ENCODE measurements at regions not wholly inside any gene's neighbourhood (a gene's known extent, or its start where the extent isn't known, plus 50 kb on each side); places are given as distances from the start of the nearest gene placed in this dataset.

- Histone ChIP-seq H3K4me3 (no peak overlapping the region), H3K4me1 (no peaks in the 10 kb centered on the region), H3K27me3 (replicated peaks in 1 of 7) (no peaks in the 10 kb centered on the region), H3K27ac (no peak overlapping the region), H3K36me3 (no peaks in the 10 kb centered on the region), H3K9me3 (peaks cover 0 to under 1% (median 0%) of the 10 kb centered on the region in 8 donors)
- WGBS, 5 donors, result 84 to 94% (median 91%) methylated on average over 5 of the region's 5 CpGs
- DNase-seq, result no peak
- TF ChIP-seq POLR2AphosphoS5 (IDR thresholded peaks at IDR 0.05), result no peak
- TF ChIP-seq POLR2A (IDR thresholded peaks at IDR 0.05), result no peak
- no peak for TF ChIP-seq CTCF (IDR thresholded peaks at IDR 0.05 in 8 of 11, conservative IDR thresholded peaks at IDR 0.05 in 3 of 11)
- intact Hi-C loops (cut with DNase I; ENCODE audit: low total_unique reads), result no loop called here
Measured at GRCh38 chr13:85347251-85347650, 452.0 kb downstream of the SLITRK6 start.

- Histone ChIP-seq H3K9me3 (peaks cover 0 to 13% (median 0%) of the 10 kb centered on the region in 8 donors), H3K27ac (no peak overlapping the region), H3K4me3 (no peak overlapping the region), H3K36me3 (no peaks in the 10 kb centered on the region), H3K4me1 (no peaks in the 10 kb centered on the region), H3K27me3 (replicated peaks in 1 of 7) (no peaks in the 10 kb centered on the region)
- intact Hi-C loops (cut with DNase I; ENCODE audit: low total_unique reads), result no loop called here
- no peak for DNase-seq
- TF ChIP-seq POLR2AphosphoS5 (IDR thresholded peaks at IDR 0.05) (no peak), POLR2A (IDR thresholded peaks at IDR 0.05) (no peak)
- 72 to 81% (median 76%) methylated on average over 4 of the region's 4 CpGs for WGBS, 5 donors
Measured at GRCh38 chr13:85334187-85334586, 465.0 kb downstream of the SLITRK6 start.

GRCh38 chr13:85333506-85334020 is 465.7 kb downstream of the SLITRK6 start:
- no peaks in the 10 kb centered on the region for H3K4me1 ChIP-seq
- H3K4me3 ChIP-seq, result no peak overlapping the region
- DNase-seq, result no peak
- peaks cover 0 to 8% (median 0%) of the 10 kb centered on the region in 8 donors for H3K9me3 ChIP-seq
- no peak for TF ChIP-seq POLR2AphosphoS5 (IDR thresholded peaks at IDR 0.05)
- TF ChIP-seq POLR2A (IDR thresholded peaks at IDR 0.05), result no peak
- TF ChIP-seq CTCF (IDR thresholded peaks at IDR 0.05 in 8 of 11, conservative IDR thresholded peaks at IDR 0.05 in 3 of 11), result no peak
- no peak overlapping the region for H3K27ac ChIP-seq
- 30 to 44% (median 38%) methylated on average over 2 of the region's 2 CpGs for WGBS, 5 donors
- H3K27me3 ChIP-seq (replicated peaks in 1 of 7), result no peaks in the 10 kb centered on the region
- intact Hi-C loops (cut with DNase I; ENCODE audit: low total_unique reads), result no loop called here
- H3K36me3 ChIP-seq, result no peaks in the 10 kb centered on the region

- Histone ChIP-seq H3K4me3 (no peak overlapping the region), H3K4me1 (no peaks in the 10 kb centered on the region), H3K36me3 (no peaks in the 10 kb centered on the region), H3K27ac (no peak overlapping the region), H3K27me3 (replicated peaks in 1 of 7) (no peaks in the 10 kb centered on the region), H3K9me3 (peaks cover 0 to 4% (median 0%) of the 10 kb centered on the region in 8 donors)
- WGBS, 5 donors, result 86 to 98% (median 95%) methylated on average over 2 of the region's 2 CpGs
- intact Hi-C loops (cut with DNase I; ENCODE audit: low total_unique reads), result no loop called here
- TF ChIP-seq CTCF (IDR thresholded peaks at IDR 0.05 in 8 of 11, conservative IDR thresholded peaks at IDR 0.05 in 3 of 11), result no peak
- no peak for TF ChIP-seq POLR2AphosphoS5 (IDR thresholded peaks at IDR 0.05)
- TF ChIP-seq POLR2A (IDR thresholded peaks at IDR 0.05), result no peak
- DNase-seq, result no peak
Measured at GRCh38 chr13:85332615-85333014, 466.6 kb downstream of the SLITRK6 start.

GRCh38 chr13:85321734-85322133 is 477.5 kb downstream of the SLITRK6 start:
- intact Hi-C loops (cut with DNase I; ENCODE audit: low total_unique reads), result no loop called here
- no peak for DNase-seq
- H3K27me3 ChIP-seq (replicated peaks in 1 of 7), result no peaks in the 10 kb centered on the region
- TF ChIP-seq POLR2AphosphoS5 (IDR thresholded peaks at IDR 0.05) (no peak), CTCF (IDR thresholded peaks at IDR 0.05 in 8 of 11, conservative IDR thresholded peaks at IDR 0.05 in 3 of 11) (no peak), POLR2A (IDR thresholded peaks at IDR 0.05) (no peak)
- no peaks in the 10 kb centered on the region for H3K36me3 ChIP-seq
- H3K4me3 ChIP-seq, result no peak overlapping the region
- no peaks in the 10 kb centered on the region for H3K4me1 ChIP-seq
- H3K27ac ChIP-seq, result no peak overlapping the region
- H3K9me3 ChIP-seq, result no peaks in the 10 kb centered on the region
